ENCODE measurements at regions not wholly inside any gene's neighbourhood (a gene's known extent, or its start where the extent isn't known, plus 50 kb on each side); places are given as distances from the start of the nearest gene placed in this dataset.

- Mint-ChIP-seq H3K4me3 (no peak overlapping the region), H3K4me1 (no peaks in the 10 kb centered on the region), H3K36me3 (no peaks in the 10 kb centered on the region), H3K27ac (no peak overlapping the region), H3K27me3 (no peaks in the 10 kb centered on the region), H3K9me3 (no peaks in the 10 kb centered on the region)
- no peak for DNase-seq
- CTCF ChIA-PET = no interaction called here
These were observed 234.1 kb downstream of the OTOR start for GRCh38 chr20:16982091-16982726.

- H3K4me1 Mint-ChIP-seq = no peaks in the 10 kb centered on the region
- no peaks in the 10 kb centered on the region for H3K9me3 Mint-ChIP-seq
- H3K27me3 Mint-ChIP-seq = no peaks in the 10 kb centered on the region
- H3K36me3 Mint-ChIP-seq = no peaks in the 10 kb centered on the region
- CTCF ChIA-PET = interaction anchor here (0.6 kb wide), 1 partner anchor 163 kb away, joined by 3 read pairs; no protein-coding TSS in a partner anchor
- H3K4me3 Mint-ChIP-seq = no peak overlapping the region
- DNase-seq = no peak
- H3K27ac Mint-ChIP-seq = no peak overlapping the region
These were observed 236.3 kb downstream of the OTOR start for GRCh38 chr20:16984481-16984880.

GRCh38 chr20:17003170-17003870 lies 223.5 kb upstream of the PCSK2 start:
- Mint-ChIP-seq H3K27ac (no peak overlapping the region), H3K4me3 (no peak overlapping the region), H3K36me3 (no peaks in the 10 kb centered on the region), H3K27me3 (no peaks in the 10 kb centered on the region), H3K4me1 (no peaks in the 10 kb centered on the region), H3K9me3 (no peaks in the 10 kb centered on the region)
- no peak for DNase-seq
- CTCF ChIA-PET = no interaction called here

GRCh38 chr20:17010181-17010580 lies 216.7 kb upstream of the PCSK2 start:
- Mint-ChIP-seq H3K27ac (no peak overlapping the region), H3K9me3 (no peaks in the 10 kb centered on the region), H3K27me3 (no peaks in the 10 kb centered on the region), H3K4me1 (no peaks in the 10 kb centered on the region), H3K36me3 (no peaks in the 10 kb centered on the region), H3K4me3 (no peak overlapping the region)
- CTCF ChIA-PET = no interaction called here
- no peak for DNase-seq

GRCh38 chr20:17012546-17013226 lies 214.2 kb upstream of the PCSK2 start:
- Mint-ChIP-seq H3K36me3 (no peaks in the 10 kb centered on the region), H3K27ac (no peak overlapping the region), H3K27me3 (no peaks in the 10 kb centered on the region), H3K9me3 (no peaks in the 10 kb centered on the region), H3K4me1 (no peaks in the 10 kb centered on the region), H3K4me3 (no peak overlapping the region)
- CTCF ChIA-PET = no interaction called here
- DNase-seq = no peak

- no peaks in the 10 kb centered on the region for H3K36me3 Mint-ChIP-seq
- CTCF ChIA-PET = no interaction called here
- no peak for DNase-seq
- no peak overlapping the region for H3K4me3 Mint-ChIP-seq
- no peaks in the 10 kb centered on the region for H3K9me3 Mint-ChIP-seq
- no peaks in the 10 kb centered on the region for H3K27me3 Mint-ChIP-seq
- H3K4me1 Mint-ChIP-seq = no peaks in the 10 kb centered on the region
- no peak overlapping the region for H3K27ac Mint-ChIP-seq
These were observed 212.6 kb upstream of the PCSK2 start for GRCh38 chr20:17014217-17014616.

GRCh38 chr20:17014756-17015366 lies 212.0 kb upstream of the PCSK2 start:
- H3K36me3 Mint-ChIP-seq = no peaks in the 10 kb centered on the region
- CTCF ChIA-PET = no interaction called here
- H3K4me1 Mint-ChIP-seq = no peaks in the 10 kb centered on the region
- no peaks in the 10 kb centered on the region for H3K9me3 Mint-ChIP-seq
- no peak overlapping the region for H3K27ac Mint-ChIP-seq
- no peak overlapping the region for H3K4me3 Mint-ChIP-seq
- H3K27me3 Mint-ChIP-seq = no peaks in the 10 kb centered on the region
- DNase-seq = no peak

GRCh38 chr20:17017232-17017631 lies 209.6 kb upstream of the PCSK2 start:
- Mint-ChIP-seq H3K36me3 (no peaks in the 10 kb centered on the region), H3K27me3 (no peaks in the 10 kb centered on the region), H3K9me3 (peaks cover 2% of the 10 kb centered on the region), H3K27ac (no peak overlapping the region), H3K4me1 (no peaks in the 10 kb centered on the region), H3K4me3 (no peak overlapping the region)
- DNase-seq = no peak
- CTCF ChIA-PET = no interaction called here

- Mint-ChIP-seq H3K27ac (no peak overlapping the region), H3K9me3 (peaks cover 4% of the 10 kb centered on the region), H3K27me3 (no peaks in the 10 kb centered on the region), H3K36me3 (no peaks in the 10 kb centered on the region), H3K4me1 (no peaks in the 10 kb centered on the region), H3K4me3 (no peak overlapping the region)
- DNase-seq = no peak
- CTCF ChIA-PET = no interaction called here
These were observed 205.4 kb upstream of the PCSK2 start for GRCh38 chr20:17021481-17021880.

GRCh38 chr20:17023036-17023435 lies 203.8 kb upstream of the PCSK2 start:
- Mint-ChIP-seq H3K27ac (no peak overlapping the region), H3K4me3 (no peak overlapping the region), H3K36me3 (no peaks in the 10 kb centered on the region), H3K9me3 (peaks cover 12% of the 10 kb centered on the region), H3K27me3 (no peaks in the 10 kb centered on the region), H3K4me1 (no peaks in the 10 kb centered on the region)
- CTCF ChIA-PET = no interaction called here
- no peak for DNase-seq

- no peak overlapping the region for H3K4me3 Mint-ChIP-seq
- CTCF ChIA-PET = no interaction called here
- H3K36me3 Mint-ChIP-seq = no peaks in the 10 kb centered on the region
- DNase-seq = no peak
- H3K27me3 Mint-ChIP-seq = no peaks in the 10 kb centered on the region
- no peaks in the 10 kb centered on the region for H3K4me1 Mint-ChIP-seq
- H3K9me3 Mint-ChIP-seq = peaks cover 14% of the 10 kb centered on the region
- no peak overlapping the region for H3K27ac Mint-ChIP-seq
These were observed 203.0 kb upstream of the PCSK2 start for GRCh38 chr20:17023806-17024205.

- H3K27me3 Mint-ChIP-seq = no peaks in the 10 kb centered on the region
- DNase-seq = no peak
- H3K27ac Mint-ChIP-seq = no peak overlapping the region
- no peaks in the 10 kb centered on the region for H3K36me3 Mint-ChIP-seq
- H3K4me3 Mint-ChIP-seq = no peak overlapping the region
- CTCF ChIA-PET = no interaction called here
- H3K9me3 Mint-ChIP-seq = peaks cover 14% of the 10 kb centered on the region
- no peaks in the 10 kb centered on the region for H3K4me1 Mint-ChIP-seq
These were observed 202.2 kb upstream of the PCSK2 start for GRCh38 chr20:17024513-17025119.

- Mint-ChIP-seq H3K9me3 (peaks cover 14% of the 10 kb centered on the region), H3K36me3 (no peaks in the 10 kb centered on the region), H3K27me3 (no peaks in the 10 kb centered on the region), H3K4me3 (no peak overlapping the region), H3K4me1 (no peaks in the 10 kb centered on the region), H3K27ac (no peak overlapping the region)
- no peak for DNase-seq
- CTCF ChIA-PET = no interaction called here
These were observed 200.5 kb upstream of the PCSK2 start for GRCh38 chr20:17026346-17026745.

- no peak for DNase-seq
- Mint-ChIP-seq H3K27me3 (no peaks in the 10 kb centered on the region), H3K36me3 (no peaks in the 10 kb centered on the region), H3K27ac (no peak overlapping the region), H3K4me1 (no peaks in the 10 kb centered on the region), H3K4me3 (no peak overlapping the region), H3K9me3 (peaks cover 14% of the 10 kb centered on the region)
- CTCF ChIA-PET = no interaction called here
These were observed 197.1 kb upstream of the PCSK2 start for GRCh38 chr20:17029698-17030097.
